Left lung (tissue), 4 donors: ENCODE measurements at regions not wholly inside any gene's neighbourhood (a gene's known extent, or its start where the extent isn't known, plus 50 kb on each side); places are given as distances from the start of the nearest gene placed in this dataset.
"Not testable (repeated sequence)": the region's sequence is repeated elsewhere in the genome, so short reads cannot be mapped to it uniquely, and the experiment has no call there.

Experiments used
- ATAC-seq: fragments of 200-7000 bp; cut with Tn5 transposase; one replicate; pipeline ENCODE4 v1.9.1; 2020; ENCODE audit warnings: moderate library complexity
- DNase-seq, 4 donors: peaks; one replicate each; pipeline ENCODE4 v3.0.0-alpha.2; 2013 to 2020
- H3K27ac ChIP-seq, 2 donors: fragments of 200-600 bp; sonication (generic) in 1 of 2; one replicate each; pipeline versions ENCODE4 v1.5.0 to v1.8.0; 2020 to 2021
- H3K27me3 ChIP-seq, 2 donors: fragments of 200-600 bp; sonication (generic) in 1 of 2; one replicate each; pipeline versions ENCODE4 v1.5.0 to v1.8.0; 2020 to 2021
- H3K36me3 ChIP-seq, 2 donors: fragments of 200-600 bp; sonication (generic) in 1 of 2; one replicate each; pipeline versions ENCODE4 v1.5.0 to v1.8.0; 2020 to 2021
- H3K4me1 ChIP-seq, 2 donors: fragments of 200-600 bp; one replicate each; pipeline ENCODE4 v1.8.0; 2021
- H3K4me3 ChIP-seq, 2 donors: fragments of 200-600 bp; sonication (generic) in 1 of 2; one replicate each; pipeline versions ENCODE4 v1.5.0 to v1.8.0; 2020 to 2021; ENCODE audit warnings: mild to moderate bottlenecking in 1 of 2
- H3K9me3 ChIP-seq, 2 donors: fragments of 200-600 bp; sonication (generic) in 1 of 2; one replicate each; pipeline versions ENCODE4 v1.5.0 to v1.8.0; 2020 to 2021
- CTCF ChIP-seq, 2 donors: fragments of 200-600 bp; sonication (generic) in 1 of 2; IDR thresholded peaks; one replicate each; pipeline versions ENCODE4 v1.5.0 to v1.8.0; 2021; ENCODE audit warnings: antibody characterized with exemption in 2 of 2
- intact Hi-C, 2 donors: fragments of 100-400 bp; cut with DNase I; formaldehyde crosslinking; loops; one replicate each; pipeline versions ENCODE4 v1.11.2 to v1.14.2; 2022
- donor health status: DM: no; HTN: yes; CAD: no.
- donor health status: DM: no; HTN: no; CAD: no.

- no peak overlapping the region for H3K27ac ChIP-seq
- intact Hi-C loops, result no loop called here
- no peak overlapping the region for H3K4me3 ChIP-seq
- DNase-seq (no peak), ATAC-seq (no peak)
- no peaks in the 10 kb centered on the region for H3K4me1 ChIP-seq
- H3K36me3 ChIP-seq, result no peaks in the 10 kb centered on the region
- no peaks in the 10 kb centered on the region for H3K27me3 ChIP-seq
- TF ChIP-seq CTCF (IDR thresholded peaks at IDR 0.05), result no peak
- no peaks in the 10 kb centered on the region for H3K9me3 ChIP-seq
Observed at GRCh38 chr2:2456721-2457120, 125.6 kb upstream of the MYT1L start.

GRCh38 chr2:2455151-2455550 lies 124.1 kb upstream of the MYT1L start:
- H3K4me3 ChIP-seq, result no peak overlapping the region
- no peak overlapping the region for H3K27ac ChIP-seq
- no peaks in the 10 kb centered on the region for H3K4me1 ChIP-seq
- no peaks in the 10 kb centered on the region for H3K9me3 ChIP-seq
- H3K27me3 ChIP-seq, result no peaks in the 10 kb centered on the region
- intact Hi-C loops, result no loop called here
- DNase-seq (no peak), ATAC-seq (no peak)
- TF ChIP-seq CTCF (IDR thresholded peaks at IDR 0.05), result no peak
- no peaks in the 10 kb centered on the region for H3K36me3 ChIP-seq

- Histone ChIP-seq H3K4me1 (no peaks in the 10 kb centered on the region), H3K9me3 (no peaks in the 10 kb centered on the region), H3K4me3 (no peak overlapping the region), H3K27me3 (no peaks in the 10 kb centered on the region), H3K36me3 (no peaks in the 10 kb centered on the region), H3K27ac (no peak overlapping the region)
- no peak for DNase-seq
- no peak for ATAC-seq
- intact Hi-C loops, result no loop called here
- no peak for TF ChIP-seq CTCF (IDR thresholded peaks at IDR 0.05)
Observed at GRCh38 chr2:2452961-2453360, 121.9 kb upstream of the MYT1L start.

- H3K27ac ChIP-seq, ATAC-seq, H3K36me3 ChIP-seq, intact Hi-C loops, DNase-seq, H3K27me3 ChIP-seq, H3K4me3 ChIP-seq, H3K4me1 ChIP-seq, H3K9me3 ChIP-seq: not testable (repeated sequence)
Observed at GRCh38 chr2:2451275-2451674, 120.2 kb upstream of the MYT1L start.

- DNase-seq (no peak), ATAC-seq (no peak)
- no peaks in the 10 kb centered on the region for H3K36me3 ChIP-seq
- H3K4me3 ChIP-seq, result no peak overlapping the region
- H3K4me1 ChIP-seq, result no peaks in the 10 kb centered on the region
- no peak overlapping the region for H3K27ac ChIP-seq
- intact Hi-C loops, result no loop called here
- no peaks in the 10 kb centered on the region for H3K9me3 ChIP-seq
- TF ChIP-seq CTCF (IDR thresholded peaks at IDR 0.05), result no peak
- H3K27me3 ChIP-seq, result no peaks in the 10 kb centered on the region
Observed at GRCh38 chr2:2448178-2448577, 117.1 kb upstream of the MYT1L start.

GRCh38 chr2:2422621-2423020 lies 91.5 kb upstream of the MYT1L start:
- Histone ChIP-seq H3K9me3 (peaks cover 0 to 4% of the 10 kb centered on the region in 2 donors), H3K4me1 (no peaks in the 10 kb centered on the region), H3K36me3 (no peaks in the 10 kb centered on the region), H3K27ac (no peak overlapping the region), H3K4me3 (no peak overlapping the region), H3K27me3 (no peaks in the 10 kb centered on the region)
- no peak for ATAC-seq
- intact Hi-C loops, result no loop called here
- DNase-seq, result no peak
- no peak for TF ChIP-seq CTCF (IDR thresholded peaks at IDR 0.05)
